HEK293 (cell line): ENCODE measurements at regions not wholly inside any gene's neighbourhood (a gene's known extent, or its start where the extent isn't known, plus 50 kb on each side); places are given as distances from the start of the nearest gene placed in this dataset.

Experiments
- CTCF ChIA-PET: fragments of 350-600 bp; formaldehyde crosslinking; extraction: SDS; loops from one replicate; lab custom pipeline; 2021; ENCODE audit warnings: antibody characterized with exemption; lab: Yijun Ruan, JAX
- POLR2A ChIA-PET: fragments of 300-600 bp; formaldehyde crosslinking; extraction: SDS; loops from one replicate; lab custom pipeline; 2020; ENCODE audit warnings: antibody characterized with exemption, inconsistent platforms; lab: Yijun Ruan, JAX
- H3K27ac ChIP-seq: fragments of 200-500 bp; sonication (Bioruptor generic); 2 replicates; pipeline ENCODE4 v1.5.1; 2014; ENCODE audit warnings: low read depth, low read length, control low read depth, inconsistent platforms; ENCODE audit errors: extremely low read depth
- H3K36me3 ChIP-seq, 2 experiments: fragments of 200-500 bp in 1 of 2; sonication (Bioruptor generic) in 1 of 2; 1 replicate in 1 of 2; 2 replicates in 1 of 2; pipeline ENCODE4 v1.5.1; 2014 to 2017; ENCODE audit warnings: inconsistent platforms in 2 of 2, low read length in 2 of 2; ENCODE audit not compliant: control insufficient read depth in 2 of 2, insufficient read depth in 1 of 2
- H3K4me1 ChIP-seq: fragments of 200-500 bp; sonication (Bioruptor generic); 2 replicates; pipeline ENCODE4 v1.5.1; 2014; ENCODE audit warnings: mild to moderate bottlenecking, low read length, inconsistent platforms; ENCODE audit not compliant: control insufficient read depth, insufficient read depth
- H3K4me3 ChIP-seq: 2 replicates; pipeline ENCODE4 v1.5.1; 2011; ENCODE audit warnings: low read depth, mild to moderate bottlenecking, control low read depth, low read length, moderate library complexity
- H3K9me3 ChIP-seq: fragments of 200-500 bp; sonication (Bioruptor generic); 2 replicates; pipeline ENCODE4 v1.5.1; 2014; ENCODE audit warnings: low read depth, low read length, inconsistent platforms; ENCODE audit not compliant: control insufficient read depth, insufficient read depth
- FEZF1 ChIP-seq: fragments of 450-650 bp; formaldehyde crosslinking; IDR thresholded peaks from 2 replicates; pipeline ENCODE4 v1.5.1; 2016; ENCODE audit warnings: missing biosample characterization, missing genetic modification characterization
- KLF1 ChIP-seq: fragments of 450-650 bp; formaldehyde crosslinking; IDR thresholded peaks from 2 replicates; pipeline ENCODE4 v1.5.1; 2016; ENCODE audit warnings: missing biosample characterization, missing genetic modification characterization
- KLF9 ChIP-seq: fragments of 450-650 bp; formaldehyde crosslinking; IDR thresholded peaks from 2 replicates; pipeline ENCODE4 v1.5.1; 2016; ENCODE audit warnings: missing biosample characterization, missing genetic modification characterization, low read depth
- SP3 ChIP-seq: fragments of 450-650 bp; formaldehyde crosslinking; IDR thresholded peaks from 2 replicates; pipeline ENCODE4 v1.5.1; 2016; ENCODE audit warnings: missing biosample characterization, missing genetic modification characterization
- ZFP69B ChIP-seq: fragments of 450-650 bp; formaldehyde crosslinking; IDR thresholded peaks from 2 replicates; pipeline ENCODE4 v1.5.1; 2016; ENCODE audit warnings: missing biosample characterization, missing genetic modification characterization
- ZNF121 ChIP-seq: fragments of 450-650 bp; formaldehyde crosslinking; IDR thresholded peaks from 2 replicates; pipeline ENCODE4 v1.5.1; 2016; ENCODE audit warnings: missing biosample characterization, missing genetic modification characterization
- ZNF146 ChIP-seq: fragments of 450-650 bp; formaldehyde crosslinking; IDR thresholded peaks from 2 replicates; pipeline ENCODE4 v1.5.1; 2016; ENCODE audit warnings: missing biosample characterization, missing genetic modification characterization
- ZNF16 ChIP-seq: fragments of 450-650 bp; formaldehyde crosslinking; IDR thresholded peaks from 2 replicates; pipeline ENCODE4 v1.5.1; 2016; ENCODE audit warnings: low read depth, missing biosample characterization, missing genetic modification characterization
- ZNF169 ChIP-seq: fragments of 450-650 bp; formaldehyde crosslinking; IDR thresholded peaks from 2 replicates; pipeline ENCODE4 v1.5.1; 2016; ENCODE audit warnings: missing biosample characterization, missing genetic modification characterization
- ZNF280C ChIP-seq: fragments of 450-650 bp; formaldehyde crosslinking; IDR thresholded peaks from 2 replicates; pipeline ENCODE4 v1.5.1; 2016; ENCODE audit warnings: missing biosample characterization, missing genetic modification characterization
- ZNF426 ChIP-seq: fragments of 450-650 bp; formaldehyde crosslinking; IDR thresholded peaks from 2 replicates; pipeline ENCODE4 v1.5.1; 2017; ENCODE audit warnings: missing biosample characterization, missing genetic modification characterization, mild to moderate bottlenecking, inconsistent platforms, moderate library complexity
- ZNF510 ChIP-seq: fragments of 450-650 bp; formaldehyde crosslinking; IDR thresholded peaks from 2 replicates; pipeline ENCODE4 v1.5.1; 2018; ENCODE audit warnings: mild to moderate bottlenecking, missing genetic modification characterization, missing biosample characterization; ENCODE audit not compliant: insufficient replicate concordance
- ZNF561 ChIP-seq: fragments of 450-650 bp; IDR thresholded peaks from 2 replicates; pipeline ENCODE4 v1.5.1; 2018; ENCODE audit warnings: missing biosample characterization, missing genetic modification characterization, borderline replicate concordance
- ZNF600 ChIP-seq: fragments of 450-650 bp; formaldehyde crosslinking; IDR thresholded peaks from 2 replicates; pipeline ENCODE4 v1.5.1; 2016; ENCODE audit warnings: missing biosample characterization, missing genetic modification characterization
- TF ChIP-seq, protein P1 (sequence below): fragments of 450-650 bp; formaldehyde crosslinking; IDR thresholded peaks from 2 replicates; pipeline ENCODE4 v1.5.1; 2016; ENCODE audit warnings: missing biosample characterization, missing genetic modification characterization, low read depth
- TF ChIP-seq, protein P2 (sequence below): fragments of 450-650 bp; formaldehyde crosslinking; IDR thresholded peaks from 2 replicates; pipeline ENCODE4 v1.5.1; 2017; ENCODE audit warnings: missing biosample characterization, missing genetic modification characterization
- TF ChIP-seq, protein P3 (sequence below): fragments of 450-650 bp; formaldehyde crosslinking; IDR thresholded peaks from 2 replicates; pipeline ENCODE4 v1.5.1; 2016; ENCODE audit warnings: missing biosample characterization, missing genetic modification characterization
- TF ChIP-seq, protein P4 (sequence below): fragments of 450-650 bp; formaldehyde crosslinking; IDR thresholded peaks from 2 replicates; pipeline ENCODE4 v1.5.1; 2016; ENCODE audit warnings: missing biosample characterization, missing genetic modification characterization

- TF ChIP-seq ZNF146 (no peak), ZNF510 (tag by site-specific recombination) (no peak), ZNF280C (tag by site-specific recombination) (no peak), ZNF561 (tag by site-specific recombination) (no peak), SP3 (tag by site-specific recombination) (no peak), ZNF600 (tag by site-specific recombination) (no peak)
- TF ChIP-seq, protein P1, sequence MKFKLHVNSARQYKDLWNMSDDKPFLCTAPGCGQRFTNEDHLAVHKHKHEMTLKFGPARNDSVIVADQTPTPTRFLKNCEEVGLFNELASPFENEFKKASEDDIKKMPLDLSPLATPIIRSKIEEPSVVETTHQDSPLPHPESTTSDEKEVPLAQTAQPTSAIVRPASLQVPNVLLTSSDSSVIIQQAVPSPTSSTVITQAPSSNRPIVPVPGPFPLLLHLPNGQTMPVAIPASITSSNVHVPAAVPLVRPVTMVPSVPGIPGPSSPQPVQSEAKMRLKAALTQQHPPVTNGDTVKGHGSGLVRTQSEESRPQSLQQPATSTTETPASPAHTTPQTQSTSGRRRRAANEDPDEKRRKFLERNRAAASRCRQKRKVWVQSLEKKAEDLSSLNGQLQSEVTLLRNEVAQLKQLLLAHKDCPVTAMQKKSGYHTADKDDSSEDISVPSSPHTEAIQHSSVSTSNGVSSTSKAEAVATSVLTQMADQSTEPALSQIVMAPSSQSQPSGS (tag by site-specific recombination): no peak
- TF ChIP-seq, protein P2, sequence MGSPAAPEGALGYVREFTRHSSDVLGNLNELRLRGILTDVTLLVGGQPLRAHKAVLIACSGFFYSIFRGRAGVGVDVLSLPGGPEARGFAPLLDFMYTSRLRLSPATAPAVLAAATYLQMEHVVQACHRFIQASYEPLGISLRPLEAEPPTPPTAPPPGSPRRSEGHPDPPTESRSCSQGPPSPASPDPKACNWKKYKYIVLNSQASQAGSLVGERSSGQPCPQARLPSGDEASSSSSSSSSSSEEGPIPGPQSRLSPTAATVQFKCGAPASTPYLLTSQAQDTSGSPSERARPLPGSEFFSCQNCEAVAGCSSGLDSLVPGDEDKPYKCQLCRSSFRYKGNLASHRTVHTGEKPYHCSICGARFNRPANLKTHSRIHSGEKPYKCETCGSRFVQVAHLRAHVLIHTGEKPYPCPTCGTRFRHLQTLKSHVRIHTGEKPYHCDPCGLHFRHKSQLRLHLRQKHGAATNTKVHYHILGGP: no peak
- TF ChIP-seq, protein P3, sequence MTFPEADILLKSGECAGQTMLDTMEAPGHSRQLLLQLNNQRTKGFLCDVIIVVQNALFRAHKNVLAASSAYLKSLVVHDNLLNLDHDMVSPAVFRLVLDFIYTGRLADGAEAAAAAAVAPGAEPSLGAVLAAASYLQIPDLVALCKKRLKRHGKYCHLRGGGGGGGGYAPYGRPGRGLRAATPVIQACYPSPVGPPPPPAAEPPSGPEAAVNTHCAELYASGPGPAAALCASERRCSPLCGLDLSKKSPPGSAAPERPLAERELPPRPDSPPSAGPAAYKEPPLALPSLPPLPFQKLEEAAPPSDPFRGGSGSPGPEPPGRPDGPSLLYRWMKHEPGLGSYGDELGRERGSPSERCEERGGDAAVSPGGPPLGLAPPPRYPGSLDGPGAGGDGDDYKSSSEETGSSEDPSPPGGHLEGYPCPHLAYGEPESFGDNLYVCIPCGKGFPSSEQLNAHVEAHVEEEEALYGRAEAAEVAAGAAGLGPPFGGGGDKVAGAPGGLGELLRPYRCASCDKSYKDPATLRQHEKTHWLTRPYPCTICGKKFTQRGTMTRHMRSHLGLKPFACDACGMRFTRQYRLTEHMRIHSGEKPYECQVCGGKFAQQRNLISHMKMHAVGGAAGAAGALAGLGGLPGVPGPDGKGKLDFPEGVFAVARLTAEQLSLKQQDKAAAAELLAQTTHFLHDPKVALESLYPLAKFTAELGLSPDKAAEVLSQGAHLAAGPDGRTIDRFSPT: no peak
- Histone ChIP-seq H3K9me3 (no peaks in the 10 kb centered on the region), H3K4me1 (no peaks in the 10 kb centered on the region), H3K36me3 (no peaks in the 10 kb centered on the region), H3K4me3 (no peak overlapping the region), H3K27ac (no peak overlapping the region)
- CTCF ChIA-PET: no interaction called here
- POLR2A ChIA-PET: no interaction called here
Observed at GRCh38 chr2:56714400-56714799, 530.6 kb downstream of the CCDC85A start.

DNA sequence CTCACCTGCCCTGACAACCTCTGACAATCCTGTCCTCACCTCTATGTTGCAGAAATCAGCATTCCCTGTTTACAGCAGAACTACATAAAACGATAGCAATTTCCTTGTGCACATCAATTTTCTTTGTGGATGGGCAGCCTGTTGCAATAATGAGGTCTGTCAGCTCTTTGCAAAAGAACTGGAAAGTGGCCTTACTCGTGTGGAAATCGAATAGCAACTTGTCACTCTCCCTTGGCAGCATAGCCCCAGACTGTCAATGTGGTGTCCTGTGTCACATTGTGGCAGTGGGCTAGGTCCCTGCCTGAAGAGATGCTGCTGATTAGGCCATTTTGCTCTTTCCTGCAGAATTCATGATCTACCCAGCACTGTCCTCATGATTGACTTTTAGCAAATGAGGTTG lies 531.9 kb downstream of the CCDC85A start:
- ChIA-PET CTCF (interaction anchor here (0.6 kb wide), 1 partner anchor 29 kb away, joined by 3 read pairs; no protein-coding TSS in a partner anchor), POLR2A (no interaction called here)
- no peaks in the 10 kb centered on the region for H3K9me3 ChIP-seq
- TF ChIP-seq ZNF16 (tag by site-specific recombination): no peak
- TF ChIP-seq ZNF169 (tag by site-specific recombination): no peak
- TF ChIP-seq ZNF121 (tag by site-specific recombination): no peak
- no peak overlapping the region for H3K4me3 ChIP-seq
- no peaks in the 10 kb centered on the region for H3K36me3 ChIP-seq
- no peaks in the 10 kb centered on the region for H3K4me1 ChIP-seq
- no peak overlapping the region for H3K27ac ChIP-seq

DNA sequence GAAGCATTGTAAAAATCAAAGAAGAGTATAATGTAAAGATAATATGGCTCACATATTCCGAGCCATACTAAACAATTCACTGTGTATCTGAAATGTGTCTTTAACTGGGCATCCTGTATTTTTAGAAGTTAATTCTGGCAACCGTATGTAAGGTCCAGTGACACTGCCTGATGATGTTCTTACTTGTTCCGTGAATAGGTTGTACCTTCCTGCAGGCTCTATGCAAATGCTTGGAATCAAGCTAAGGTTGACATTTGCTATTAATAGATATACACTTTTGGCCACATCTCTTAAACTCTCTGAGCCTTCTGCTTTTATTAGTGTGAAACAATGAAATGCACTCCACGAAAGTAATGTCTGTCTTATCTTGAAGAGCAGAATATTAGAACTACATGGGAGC lies 534.6 kb downstream of the CCDC85A start:
- H3K9me3 ChIP-seq: no peaks in the 10 kb centered on the region
- H3K4me3 ChIP-seq: no peak overlapping the region
- no peak overlapping the region for H3K27ac ChIP-seq
- ChIA-PET CTCF (no interaction called here), POLR2A (no interaction called here)
- no peaks in the 10 kb centered on the region for H3K36me3 ChIP-seq
- TF ChIP-seq KLF9 (no peak), ZNF426 (no peak), ZFP69B (no peak), KLF1 (tag by site-specific recombination) (no peak), FEZF1 (tag by site-specific recombination) (no peak)
- TF ChIP-seq, protein P4, sequence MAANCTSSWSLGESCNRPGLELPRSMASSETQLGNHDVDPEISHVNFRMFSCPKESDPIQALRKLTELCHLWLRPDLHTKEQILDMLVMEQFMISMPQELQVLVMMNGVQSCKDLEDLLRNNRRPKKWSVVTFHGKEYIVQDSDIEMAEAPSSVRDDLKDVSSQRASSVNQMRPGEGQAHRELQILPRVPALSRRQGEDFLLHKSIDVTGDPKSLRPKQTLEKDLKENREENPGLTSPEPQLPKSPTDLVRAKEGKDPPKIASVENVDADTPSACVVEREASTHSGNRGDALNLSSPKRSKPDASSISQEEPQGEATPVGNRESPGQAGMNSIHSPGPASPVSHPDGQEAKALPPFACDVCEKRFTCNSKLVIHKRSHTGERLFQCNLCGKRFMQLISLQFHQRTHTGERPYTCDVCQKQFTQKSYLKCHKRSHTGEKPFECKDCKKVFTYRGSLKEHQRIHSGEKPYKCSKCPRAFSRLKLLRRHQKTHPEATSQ (tag by site-specific recombination): no peak
- H3K4me1 ChIP-seq: no peaks in the 10 kb centered on the region
